Neuronal stem cell (in vitro differentiated cells): ENCODE measurements at regions not wholly inside any gene's neighbourhood (a gene's known extent, or its start where the extent isn't known, plus 50 kb on each side); places are given as distances from the start of the nearest gene placed in this dataset.
A peak's percentile ranks its signal among the peaks of the same experiment; 100 is the strongest.

Experiments
- DNase-seq: peaks from one replicate; pipeline ENCODE4 v3.0.0-alpha.2; 2013; ENCODE audit warnings: low spot score
- H2AFZ ChIP-seq: one replicate; pipeline ENCODE4 v1.6.1; 2013; ENCODE audit warnings: mild to moderate bottlenecking, low read length, inconsistent platforms
- H2AK5ac ChIP-seq: 2 replicates; pipeline ENCODE4 v1.6.1; 2013; ENCODE audit warnings: low read depth, mild to moderate bottlenecking, inconsistent platforms, low read length, moderate library complexity, mixed read lengths
- H2BK120ac ChIP-seq: 2 replicates; pipeline ENCODE4 v1.6.1; 2013; ENCODE audit warnings: low read depth, mild to moderate bottlenecking, inconsistent platforms, low read length, moderate library complexity, mixed read lengths
- H2BK12ac ChIP-seq: one replicate; pipeline ENCODE4 v1.6.1; 2013; ENCODE audit warnings: low read length, inconsistent platforms
- H2BK15ac ChIP-seq: 2 replicates; pipeline ENCODE4 v1.6.1; 2013; ENCODE audit warnings: mild to moderate bottlenecking, low read length, inconsistent platforms, mixed read lengths
- H2BK5ac ChIP-seq: one replicate; pipeline ENCODE4 v1.6.1; 2013; ENCODE audit warnings: inconsistent platforms, mild to moderate bottlenecking, low read length, moderate library complexity
- H3K14ac ChIP-seq: one replicate; pipeline ENCODE4 v1.6.1; 2013; ENCODE audit warnings: low read length, inconsistent platforms
- H3K18ac ChIP-seq: 2 replicates; pipeline ENCODE4 v1.6.1; 2013; ENCODE audit warnings: low read length, inconsistent platforms
- H3K23ac ChIP-seq: 2 replicates; pipeline ENCODE4 v1.6.1; 2013; ENCODE audit warnings: low read depth, mild to moderate bottlenecking, mixed read lengths, low read length, inconsistent platforms; ENCODE audit not compliant: poor library complexity
- H3K27ac ChIP-seq: replicated peaks from 3 replicates; pipeline ENCODE4 v1.5.1; 2013; ENCODE audit warnings: low read length, inconsistent platforms
- H3K27me3 ChIP-seq, 3 experiments: 2 replicates each; pipeline ENCODE4 v1.6.1; 2013; ENCODE audit warnings: low read length in 3 of 3, mild to moderate bottlenecking in 2 of 3, inconsistent platforms in 1 of 3, low read depth in 1 of 3, mixed read lengths in 1 of 3, moderate library complexity in 1 of 3; ENCODE audit not compliant: control insufficient read depth in 3 of 3, insufficient read depth in 3 of 3
- H3K36me3 ChIP-seq, 2 donors: replicated peaks in 1 of 2; 2 replicates each; pipeline ENCODE4 v1.6.1; 2013; ENCODE audit warnings: low read length in 2 of 2; ENCODE audit not compliant: control insufficient read depth in 2 of 2, insufficient read depth in 2 of 2
- H3K4ac ChIP-seq: 2 replicates; pipeline ENCODE4 v1.6.1; 2013; ENCODE audit warnings: inconsistent platforms, mild to moderate bottlenecking, low read length, moderate library complexity
- H3K4me1 ChIP-seq, 2 donors: 1 replicate in 1 of 2; 2 replicates in 1 of 2; pipeline ENCODE4 v1.6.1; 2013; ENCODE audit warnings: low read length in 2 of 2, low read depth in 1 of 2; ENCODE audit not compliant: control insufficient read depth in 2 of 2, insufficient read depth in 1 of 2
- H3K4me2 ChIP-seq: one replicate; pipeline ENCODE4 v1.6.1; 2013; ENCODE audit warnings: mild to moderate bottlenecking, low read length, inconsistent platforms; ENCODE audit not compliant: insufficient read depth, poor library complexity, severe bottlenecking
- H3K4me3 ChIP-seq, 2 donors: 2 replicates each; pipeline ENCODE4 v1.5.1; 2013; ENCODE audit warnings: low read length in 2 of 2, mild to moderate bottlenecking in 2 of 2, inconsistent platforms in 1 of 2, moderate library complexity in 1 of 2
- H3K79me1 ChIP-seq: one replicate; pipeline ENCODE4 v1.6.1; 2013; ENCODE audit warnings: low read depth, mild to moderate bottlenecking, inconsistent platforms, low read length, moderate library complexity
- H3K9ac ChIP-seq: one replicate; pipeline ENCODE4 v1.6.1; 2013; ENCODE audit warnings: mild to moderate bottlenecking, low read depth, low read length, inconsistent platforms; ENCODE audit not compliant: poor library complexity
- H3K9me3 ChIP-seq, 2 donors: replicated peaks in 1 of 2; 2 replicates each; pipeline versions ENCODE3 to v1.6.1; 2013; ENCODE audit warnings: low read length in 2 of 2, mild to moderate bottlenecking in 2 of 2, inconsistent platforms in 1 of 2, low read depth in 1 of 2, mixed read lengths in 1 of 2, moderate library complexity in 1 of 2; ENCODE audit not compliant: control insufficient read depth in 2 of 2, insufficient read depth in 1 of 2
- H4K8ac ChIP-seq: one replicate; pipeline ENCODE4 v1.6.1; 2013; ENCODE audit warnings: low read depth, mild to moderate bottlenecking, inconsistent platforms, low read length, moderate library complexity
- H4K91ac ChIP-seq: one replicate; pipeline ENCODE4 v1.6.1; 2013; ENCODE audit warnings: low read length, low read depth, mild to moderate bottlenecking, inconsistent platforms; ENCODE audit not compliant: poor library complexity
- WGBS, 2 donors: extraction: QIAGEN DNeasy Blood & Tissue Kit; methylation state at CpG; one replicate each; pipeline ENCODE4 v1.1.7; 2013; ENCODE audit warnings: missing lambda C conversion rate in 2 of 2, mixed read lengths in 1 of 2; ENCODE audit not compliant: insufficient read length in 2 of 2, insufficient replicate concordance in 1 of 2; ENCODE audit errors: extremely low coverage in 2 of 2; 5-methylcytosine and 5-hydroxymethylcytosine counted together

DNA sequence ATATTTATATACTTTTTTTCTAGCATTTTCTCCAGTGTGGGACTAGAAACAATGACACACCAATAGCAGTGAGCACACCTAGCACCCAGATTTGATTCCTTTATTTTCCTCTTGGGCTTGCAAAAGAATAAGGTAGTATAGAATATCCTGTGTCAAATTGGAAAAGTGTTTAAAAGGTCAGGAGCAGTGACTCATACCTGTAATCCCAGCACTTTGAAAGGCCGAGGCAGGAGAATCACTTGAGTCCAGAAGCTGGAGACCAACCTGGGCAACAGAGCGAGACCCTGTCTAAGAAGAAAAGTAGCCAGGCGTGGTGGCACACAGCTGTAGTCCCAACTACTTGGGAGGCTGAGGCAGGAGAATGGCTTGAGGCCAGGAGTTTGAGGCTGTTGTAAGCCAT, 53.8 kb upstream of the SGPP1 start:
- Histone ChIP-seq H3K9me3 (no peaks in the 10 kb centered on the region), H3K4me2 (no peak overlapping the region), H2BK120ac (no peak overlapping the region), H2AFZ (no peak overlapping the region), H3K36me3 (no peaks in the 10 kb centered on the region), H4K8ac (no peak overlapping the region), H2AK5ac (no peak overlapping the region), H4K91ac (no peak overlapping the region), H3K23ac (no peak overlapping the region), H3K4me1 (no peaks in the 10 kb centered on the region), H2BK12ac (no peak overlapping the region), H3K4me3 (no peak overlapping the region), H2BK5ac (no peak overlapping the region), H3K9ac (no peak overlapping the region), H3K27me3 (no peaks in the 10 kb centered on the region), H2BK15ac (no peak overlapping the region), H3K18ac (no peak overlapping the region), H3K14ac (no peak overlapping the region), H3K4ac (no peak overlapping the region), H3K79me1 (no peaks in the 10 kb centered on the region), H3K27ac (no peak overlapping the region)
- no CpG with 5 or more reads among the region's 3 CpGs for WGBS, 2 donors
- DNase-seq: no peak

DNA sequence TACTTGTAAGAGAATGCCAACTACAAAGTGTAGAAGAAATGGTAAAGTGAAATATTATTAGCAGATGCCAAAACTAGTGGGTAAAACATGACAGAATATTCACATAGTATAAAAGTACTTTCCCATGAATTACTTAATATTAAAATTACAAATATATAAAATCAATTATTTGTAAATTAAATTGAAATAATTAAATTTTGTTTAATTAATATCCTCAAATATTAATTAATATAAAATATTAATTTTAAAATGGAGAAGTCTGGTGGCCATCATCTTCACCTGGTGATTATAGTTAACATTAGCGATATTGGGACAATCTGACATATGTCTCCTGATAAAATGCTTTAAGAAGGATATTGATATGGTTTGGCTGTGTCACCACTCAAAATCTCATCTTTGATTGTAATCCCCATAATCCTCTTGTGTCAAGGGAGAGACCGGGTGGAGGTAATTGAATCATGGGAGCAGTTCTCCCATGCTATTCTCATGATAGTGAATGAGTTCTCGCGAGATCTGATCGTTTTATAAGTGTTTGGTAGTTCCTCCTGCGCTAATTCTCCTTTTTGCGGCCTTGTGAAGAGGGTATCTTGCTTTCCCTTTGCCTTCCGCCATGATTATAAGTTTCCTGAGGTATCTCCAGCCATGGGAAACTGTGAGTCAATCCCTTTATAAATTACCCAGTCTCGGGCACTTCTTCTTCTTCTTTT, 55.0 kb upstream of the SGPP1 start:
- Histone ChIP-seq H2BK120ac (no peak overlapping the region), H3K27me3 (peaks cover 0 to 3% (median 0%) of the 10 kb centered on the region in 3 experiments), H4K91ac (no peak overlapping the region), H3K4ac (no peak overlapping the region), H2BK5ac (no peak overlapping the region), H2AFZ (no peak overlapping the region), H3K36me3 (no peaks in the 10 kb centered on the region), H3K4me3 (no peak overlapping the region), H4K8ac (no peak overlapping the region), H3K9ac (no peak overlapping the region), H3K79me1 (no peaks in the 10 kb centered on the region), H3K14ac (no peak overlapping the region), H2BK15ac (no peak overlapping the region), H3K4me2 (no peak overlapping the region), H2AK5ac (no peak overlapping the region), H3K27ac (no peak overlapping the region), H3K23ac (no peak overlapping the region), H3K4me1 (no peaks in the 10 kb centered on the region), H2BK12ac (no peak overlapping the region), H3K18ac (no peak overlapping the region), H3K9me3 (no peaks in the 10 kb centered on the region)
- no CpG with 5 or more reads among the region's 9 CpGs for WGBS, 2 donors
- DNase-seq: no peak

DNA sequence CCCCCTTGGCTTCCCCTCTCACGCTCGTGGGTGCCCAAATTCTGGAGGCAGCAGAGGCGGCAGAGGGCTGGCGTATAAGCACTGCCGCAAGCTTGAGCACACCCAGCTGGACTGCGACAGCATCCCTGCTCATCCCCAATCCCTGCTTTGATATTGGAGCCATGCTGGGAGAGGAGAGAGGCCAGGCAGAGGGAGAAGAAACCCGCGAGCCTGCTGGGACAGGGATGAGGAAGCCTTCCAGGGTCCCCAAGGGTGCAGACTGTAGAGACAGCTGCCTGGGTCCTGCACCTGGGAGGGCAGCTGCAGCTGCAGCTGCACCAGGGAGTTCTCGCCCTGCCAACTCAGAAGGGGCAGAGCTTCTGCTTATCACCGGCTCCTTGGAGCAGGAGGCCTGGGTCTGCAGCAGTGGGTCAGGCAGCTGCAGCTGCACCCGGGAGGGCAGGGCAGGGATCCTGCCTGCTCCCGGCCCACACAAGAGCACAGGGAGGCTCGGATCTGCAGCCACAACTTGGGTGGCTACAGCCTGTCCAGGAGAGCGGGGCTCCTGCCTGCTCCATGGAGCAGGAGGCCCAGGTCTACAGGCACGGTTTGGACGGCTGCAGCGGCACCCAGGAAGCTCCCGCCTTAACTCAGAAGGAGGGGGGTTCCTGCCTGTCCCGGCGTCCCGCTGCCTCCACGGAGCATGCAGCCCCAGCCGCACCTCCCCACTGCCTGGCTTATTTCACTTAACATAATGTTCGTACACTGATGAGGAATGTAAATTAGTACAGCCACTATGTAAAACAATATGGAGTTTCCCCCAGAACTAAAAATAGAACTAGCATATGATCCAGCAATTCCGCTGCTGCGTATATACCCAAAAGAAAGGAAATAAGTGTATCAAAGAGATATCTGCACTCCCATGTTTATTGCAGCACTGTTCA, 60.4 kb upstream of the SGPP1 start:
- H3K4me1 ChIP-seq: no peaks in the 10 kb centered on the region
- WGBS, 2 donors: no CpG with 5 or more reads among the region's 26 CpGs
- H3K9ac ChIP-seq: peak overlapping the region; percentile 60
- no peaks in the 10 kb centered on the region for H3K36me3 ChIP-seq
- H3K14ac ChIP-seq: peak overlapping the region; percentile 56
- H3K9me3 ChIP-seq: no peaks in the 10 kb centered on the region
- peak overlapping the region; percentile 93 for H3K18ac ChIP-seq
- no peak overlapping the region for H2BK12ac ChIP-seq
- H2AFZ ChIP-seq: peak overlapping the region; percentile 82
- H4K91ac ChIP-seq: no peak overlapping the region
- peak overlapping the region; percentile 92 for H4K8ac ChIP-seq
- H3K23ac ChIP-seq: peak overlapping the region; percentile 55
- no peak overlapping the region for H3K27ac ChIP-seq
- H3K4me2 ChIP-seq: no peak overlapping the region
- H3K79me1 ChIP-seq: no peaks in the 10 kb centered on the region
- DNase-seq: no peak
- H2AK5ac ChIP-seq: peak overlapping the region; percentile 61
- H3K4ac ChIP-seq: no peak overlapping the region
- H2BK15ac ChIP-seq: peak overlapping the region; percentile 15
- H3K27me3 ChIP-seq: peaks cover 0 to 8% (median 0%) of the 10 kb centered on the region in 3 experiments
- H3K4me3 ChIP-seq: no peak overlapping the region
- no peak overlapping the region for H2BK120ac ChIP-seq
- H2BK5ac ChIP-seq: no peak overlapping the region

- H3K4me3 ChIP-seq: no peak overlapping the region
- H2BK5ac ChIP-seq: no peak overlapping the region
- H2AK5ac ChIP-seq: no peak overlapping the region
- no peak overlapping the region for H3K9ac ChIP-seq
- no peak for DNase-seq
- H3K18ac ChIP-seq: no peak overlapping the region
- H2BK12ac ChIP-seq: no peak overlapping the region
- no peak overlapping the region for H2BK15ac ChIP-seq
- no CpG with 5 or more reads among the region's 4 CpGs for WGBS, 2 donors
- no peak overlapping the region for H3K27ac ChIP-seq
- H4K91ac ChIP-seq: no peak overlapping the region
- H3K4me2 ChIP-seq: no peak overlapping the region
- no peak overlapping the region for H3K23ac ChIP-seq
- H2BK120ac ChIP-seq: no peak overlapping the region
- no peaks in the 10 kb centered on the region for H3K79me1 ChIP-seq
- no peaks in the 10 kb centered on the region for H3K4me1 ChIP-seq
- peaks cover 0 to 5% (median 0%) of the 10 kb centered on the region in 3 experiments for H3K27me3 ChIP-seq
- H3K9me3 ChIP-seq: no peaks in the 10 kb centered on the region
- H4K8ac ChIP-seq: no peak overlapping the region
- H3K14ac ChIP-seq: no peak overlapping the region
- no peak overlapping the region for H3K4ac ChIP-seq
- no peaks in the 10 kb centered on the region for H3K36me3 ChIP-seq
- no peak overlapping the region for H2AFZ ChIP-seq
Measured at GRCh38 chr14:63793376-63793775, 59.4 kb upstream of the SYNE2 start.
